CD4-positive, alpha-beta T cell (primary cell): ENCODE measurements at regions not wholly inside any gene's neighbourhood (a gene's known extent, or its start where the extent isn't known, plus 50 kb on each side); places are given as distances from the start of the nearest gene placed in this dataset.

Source experiments
- ATAC-seq: fragments of 200-7000 bp; cut with Tn5 transposase; one replicate; pipeline ENCODE4 v1.10.0; 2022; ENCODE audit warnings: mild to moderate bottlenecking; ENCODE audit not compliant: poor library complexity
- CTCF ChIA-PET: fragments of 350-600 bp; sonication (Branson Sonifier 250); formaldehyde crosslinking; loops from one replicate; lab custom pipeline; 2021; ENCODE audit warnings: antibody characterized with exemption, inconsistent platforms; lab: Charles Lee
- POLR2A ChIA-PET: fragments of 350-600 bp; sonication (Branson Sonifier 250); formaldehyde crosslinking; loops from one replicate; lab custom pipeline; 2021; ENCODE audit warnings: antibody characterized with exemption, inconsistent platforms; lab: Charles Lee
- DNase-seq, 14 experiments: peaks; one replicate each; pipeline ENCODE4 v3.0.0-alpha.2; 2013 to 2020; ENCODE audit warnings: mixed read lengths in 2 of 14
- H3K27ac ChIP-seq, 2 donors: one replicate each; pipeline versions ENCODE4 v1.5.1 to v1.7.0; 2013; ENCODE audit warnings: low read length in 2 of 2, low read depth in 1 of 2, mild to moderate bottlenecking in 1 of 2
- H3K27me3 ChIP-seq, 2 experiments: 1 replicate in 1 of 2; 2 replicates in 1 of 2; pipeline versions ENCODE4 v1.6.1 to v1.7.0; 2013; ENCODE audit warnings: low read length in 2 of 2, control low read depth in 1 of 2, mild to moderate bottlenecking in 1 of 2, moderate library complexity in 1 of 2; ENCODE audit not compliant: insufficient read depth in 2 of 2, control insufficient read depth in 1 of 2
- H3K36me3 ChIP-seq: one replicate; pipeline ENCODE4 v1.6.1; 2013; ENCODE audit warnings: low read length, control low read depth; ENCODE audit not compliant: insufficient read depth
- H3K4me1 ChIP-seq: one replicate; pipeline ENCODE4 v1.6.1; 2013; ENCODE audit warnings: low read length, control low read depth; ENCODE audit not compliant: insufficient read depth
- H3K4me3 ChIP-seq: one replicate; pipeline ENCODE4 v1.5.1; 2013; ENCODE audit warnings: mild to moderate bottlenecking, low read length, moderate library complexity
- H3K9me3 ChIP-seq, 2 experiments: 1 replicate in 1 of 2; 2 replicates in 1 of 2; pipeline versions ENCODE4 v1.6.1 to v1.7.0; 2013; ENCODE audit warnings: low read length in 2 of 2, mild to moderate bottlenecking in 2 of 2, control low read depth in 1 of 2, moderate library complexity in 1 of 2; ENCODE audit not compliant: control insufficient read depth in 1 of 2, insufficient read depth in 1 of 2
- H3K27ac Mint-ChIP-seq: one replicate; pipeline ENCODE4 v1.8.0; 2020; ENCODE audit warnings: mixed read lengths
- H3K27me3 Mint-ChIP-seq: one replicate; pipeline ENCODE4 v1.8.0; 2021; ENCODE audit warnings: mixed read lengths
- H3K36me3 Mint-ChIP-seq: one replicate; pipeline ENCODE4 v1.8.0; 2021; ENCODE audit warnings: low read depth, mixed read lengths
- H3K4me1 Mint-ChIP-seq: one replicate; pipeline ENCODE4 v1.8.0; 2021; ENCODE audit warnings: low read depth, mixed read lengths
- H3K4me3 Mint-ChIP-seq: one replicate; pipeline ENCODE4 v1.8.0; 2020; ENCODE audit warnings: mild to moderate bottlenecking, mixed read lengths
- H3K9me3 Mint-ChIP-seq: one replicate; pipeline ENCODE4 v1.8.0; 2020; ENCODE audit warnings: mixed read lengths
- intact Hi-C, 2 experiments: fragments of 100-400 bp; cut with DNase I in 1 of 2; cut with micrococcal nuclease in 1 of 2; formaldehyde crosslinking; loops; one replicate each; pipeline versions ENCODE4 v1.15.1 to v1.9.0; 2023 to 2025; cut with DNase I, micrococcal nuclease
- TF ChIP-seq, protein P1 (sequence below): fragments of 200-600 bp; IDR thresholded peaks from one replicate; pipeline ENCODE4 v1.8.0; 2022; ENCODE audit warnings: antibody characterized with exemption, mild to moderate bottlenecking

DNA sequence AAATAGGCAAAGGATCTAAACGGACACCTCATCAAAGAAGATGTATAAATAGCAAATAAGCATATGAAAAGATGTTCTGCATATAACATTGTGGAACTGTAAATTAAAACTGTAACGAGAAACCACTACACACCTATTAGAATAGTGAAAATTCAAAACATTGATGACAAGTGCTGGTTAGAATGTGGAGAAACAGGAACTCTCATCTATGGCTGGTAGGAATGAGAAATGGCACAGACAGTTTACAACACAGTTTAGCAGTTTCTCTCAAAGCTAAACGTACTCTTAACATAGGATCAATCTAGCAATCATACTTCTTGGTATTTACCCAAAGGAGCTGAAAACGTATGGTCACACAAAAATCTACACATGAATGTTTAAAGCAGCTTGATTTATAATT is 126.2 kb downstream of the TRIB2 start:
- H3K4me1 ChIP-seq: no peaks in the 10 kb centered on the region
- H3K9me3 Mint-ChIP-seq: no peaks in the 10 kb centered on the region
- POLR2A ChIA-PET: interaction anchor here (1.4 kb wide), 1 partner anchor 14 kb away, joined by 4 read pairs; no protein-coding TSS in a partner anchor
- H3K36me3 Mint-ChIP-seq: no peaks in the 10 kb centered on the region
- H3K27ac ChIP-seq: no peak overlapping the region
- no peak overlapping the region for H3K4me3 ChIP-seq
- H3K4me3 Mint-ChIP-seq: no peak overlapping the region
- no peak for ATAC-seq
- no peaks in the 10 kb centered on the region for H3K36me3 ChIP-seq
- TF ChIP-seq, protein P1, sequence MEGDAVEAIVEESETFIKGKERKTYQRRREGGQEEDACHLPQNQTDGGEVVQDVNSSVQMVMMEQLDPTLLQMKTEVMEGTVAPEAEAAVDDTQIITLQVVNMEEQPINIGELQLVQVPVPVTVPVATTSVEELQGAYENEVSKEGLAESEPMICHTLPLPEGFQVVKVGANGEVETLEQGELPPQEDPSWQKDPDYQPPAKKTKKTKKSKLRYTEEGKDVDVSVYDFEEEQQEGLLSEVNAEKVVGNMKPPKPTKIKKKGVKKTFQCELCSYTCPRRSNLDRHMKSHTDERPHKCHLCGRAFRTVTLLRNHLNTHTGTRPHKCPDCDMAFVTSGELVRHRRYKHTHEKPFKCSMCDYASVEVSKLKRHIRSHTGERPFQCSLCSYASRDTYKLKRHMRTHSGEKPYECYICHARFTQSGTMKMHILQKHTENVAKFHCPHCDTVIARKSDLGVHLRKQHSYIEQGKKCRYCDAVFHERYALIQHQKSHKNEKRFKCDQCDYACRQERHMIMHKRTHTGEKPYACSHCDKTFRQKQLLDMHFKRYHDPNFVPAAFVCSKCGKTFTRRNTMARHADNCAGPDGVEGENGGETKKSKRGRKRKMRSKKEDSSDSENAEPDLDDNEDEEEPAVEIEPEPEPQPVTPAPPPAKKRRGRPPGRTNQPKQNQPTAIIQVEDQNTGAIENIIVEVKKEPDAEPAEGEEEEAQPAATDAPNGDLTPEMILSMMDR: no peak
- peaks cover 24% of the 10 kb centered on the region for H3K27me3 Mint-ChIP-seq
- no peak for DNase-seq
- intact Hi-C loops: no loop called here
- CTCF ChIA-PET: no interaction called here
- H3K9me3 ChIP-seq: no peaks in the 10 kb centered on the region
- no peaks in the 10 kb centered on the region for H3K27me3 ChIP-seq
- no peak overlapping the region for H3K27ac Mint-ChIP-seq
- H3K4me1 Mint-ChIP-seq: no peaks in the 10 kb centered on the region

DNA sequence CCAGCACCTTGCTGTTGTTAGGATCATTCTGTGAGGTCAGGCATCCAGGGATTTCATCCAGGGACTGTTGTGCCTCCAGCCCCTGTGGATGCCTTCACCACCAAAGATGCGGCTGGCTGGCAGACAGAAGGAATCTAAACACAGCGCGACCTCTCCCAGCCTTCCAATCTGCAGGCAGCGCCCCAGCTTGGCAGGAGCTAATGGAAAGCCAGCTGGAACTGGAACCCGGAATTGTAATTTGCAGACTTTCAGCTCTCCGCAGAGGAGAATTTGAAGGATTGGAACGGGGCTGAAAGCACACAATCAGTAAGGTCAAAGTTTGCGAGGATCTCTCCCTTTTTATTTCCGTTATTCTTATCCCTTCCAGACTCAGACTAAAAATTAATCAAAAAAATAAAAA is 127.8 kb downstream of the TRIB2 start:
- no peaks in the 10 kb centered on the region for H3K4me1 Mint-ChIP-seq
- no peak overlapping the region for H3K27ac Mint-ChIP-seq
- no peaks in the 10 kb centered on the region for H3K4me1 ChIP-seq
- POLR2A ChIA-PET: no interaction called here
- intact Hi-C loops: no loop called here
- H3K4me3 Mint-ChIP-seq: no peak overlapping the region
- no peak overlapping the region for H3K27ac ChIP-seq
- CTCF ChIA-PET: no interaction called here
- H3K27me3 ChIP-seq: no peaks in the 10 kb centered on the region
- DNase-seq (no peak), ATAC-seq (no peak)
- H3K36me3 Mint-ChIP-seq: no peaks in the 10 kb centered on the region
- H3K9me3 Mint-ChIP-seq: no peaks in the 10 kb centered on the region
- H3K36me3 ChIP-seq: no peaks in the 10 kb centered on the region
- H3K4me3 ChIP-seq: no peak overlapping the region
- TF ChIP-seq, protein P1: no peak
- no peaks in the 10 kb centered on the region for H3K9me3 ChIP-seq
- H3K27me3 Mint-ChIP-seq: peaks cover 23% of the 10 kb centered on the region

DNA sequence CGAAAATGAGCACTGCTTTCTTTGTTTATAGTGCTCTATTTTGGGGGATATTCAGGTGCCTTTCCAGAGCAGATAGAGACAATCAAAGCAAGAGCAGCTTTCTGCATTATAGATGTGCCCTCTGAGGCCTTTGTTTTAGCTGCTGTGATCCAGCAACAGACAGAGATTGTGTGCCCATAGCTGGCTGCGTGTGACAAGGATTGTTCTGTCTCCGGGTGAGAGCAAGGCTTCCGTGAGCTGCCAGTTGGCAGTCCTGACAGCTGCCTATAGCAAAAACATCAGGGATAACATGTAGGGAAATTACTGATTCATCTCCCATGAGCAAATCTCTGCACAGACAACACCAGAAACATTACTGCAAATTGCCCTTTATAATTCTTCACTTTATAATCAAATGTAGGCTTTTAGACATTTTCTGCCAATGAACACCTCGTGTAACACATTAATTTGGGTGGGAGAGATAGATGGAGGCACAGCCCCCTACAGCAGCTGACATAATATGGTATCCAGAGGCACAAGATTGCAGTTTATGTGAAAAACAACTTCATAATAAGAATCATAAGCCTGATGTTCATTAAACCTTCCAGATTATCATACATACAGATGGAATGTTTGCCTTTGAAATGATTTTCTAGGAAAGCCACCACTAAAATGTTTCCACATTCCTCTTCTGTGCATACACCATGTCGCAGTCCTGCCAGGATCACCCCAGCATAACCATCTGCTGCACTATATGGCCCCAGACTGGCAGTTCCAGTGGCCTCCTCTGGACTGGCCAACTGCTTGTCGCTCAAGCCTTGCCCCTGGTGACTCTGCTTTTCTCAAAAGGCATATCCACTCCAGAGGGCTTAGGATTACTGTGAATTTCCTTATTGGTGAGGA is 131.2 kb downstream of the TRIB2 start:
- no peaks in the 10 kb centered on the region for H3K36me3 Mint-ChIP-seq
- Histone ChIP-seq H3K27me3 (no peaks in the 10 kb centered on the region), H3K4me1 (no peaks in the 10 kb centered on the region), H3K9me3 (no peaks in the 10 kb centered on the region), H3K36me3 (no peaks in the 10 kb centered on the region), H3K27ac (no peak overlapping the region), H3K4me3 (no peak overlapping the region)
- ChIA-PET CTCF (interaction anchor here (1.0 kb wide), 1 partner anchor 14 kb away, joined by 3 read pairs; no protein-coding TSS in a partner anchor), POLR2A (no interaction called here)
- no peaks in the 10 kb centered on the region for H3K4me1 Mint-ChIP-seq
- no peak overlapping the region for H3K27ac Mint-ChIP-seq
- TF ChIP-seq, protein P1: no peak
- no peak overlapping the region for H3K4me3 Mint-ChIP-seq
- intact Hi-C loops: no loop called here
- no peak for ATAC-seq
- peaks cover 20% of the 10 kb centered on the region for H3K27me3 Mint-ChIP-seq
- H3K9me3 Mint-ChIP-seq: no peaks in the 10 kb centered on the region
- no peak for DNase-seq
